ENCODE measurements at regions not wholly inside any gene's neighbourhood (a gene's known extent, or its start where the extent isn't known, plus 50 kb on each side); places are given as distances from the start of the nearest gene placed in this dataset.

- no peaks in the 10 kb centered on the region for H3K27me3 ChIP-seq (ENCODE audit: insufficient read depth, low read length)
- no peak overlapping the region for H3K4me3 ChIP-seq (ENCODE audit: insufficient read depth, low read length)
- no peaks in the 10 kb centered on the region for H3K9me3 ChIP-seq (ENCODE audit: low read depth, low read length)
- no peak overlapping the region for H3K27ac ChIP-seq (ENCODE audit: low read depth, low read length)
- DNase-seq (ENCODE audit: insufficient read length, low spot score, missing footprints): no peak
- H2AFZ ChIP-seq (ENCODE audit: low read length): no peak overlapping the region
- H3K4me1 ChIP-seq (ENCODE audit: insufficient read depth, low read length): no peaks in the 10 kb centered on the region
- TF ChIP-seq CTCF (IDR thresholded peaks at IDR 0.05; ENCODE audit: extremely low read depth, low read depth, low read length): no peak
- H3K4me2 ChIP-seq (ENCODE audit: insufficient read depth, low read length): no peak overlapping the region
- no peaks in the 10 kb centered on the region for H3K36me3 ChIP-seq (ENCODE audit: insufficient read depth, low read length)
- no peaks in the 10 kb centered on the region for H4K20me1 ChIP-seq (ENCODE audit: insufficient read depth, low read length)
- H3K79me2 ChIP-seq (ENCODE audit: insufficient read depth, low read length): no peaks in the 10 kb centered on the region
Observed at GRCh38 chr5:167020418-167020817, 1271.0 kb upstream of the WWC1 start.

- no peak overlapping the region for H2AFZ ChIP-seq (ENCODE audit: low read length)
- H3K36me3 ChIP-seq (ENCODE audit: insufficient read depth, low read length): no peaks in the 10 kb centered on the region
- H3K4me3 ChIP-seq (ENCODE audit: insufficient read depth, low read length): no peak overlapping the region
- no peaks in the 10 kb centered on the region for H3K9me3 ChIP-seq (ENCODE audit: low read depth, low read length)
- H3K27ac ChIP-seq (ENCODE audit: low read depth, low read length): no peak overlapping the region
- H4K20me1 ChIP-seq (ENCODE audit: insufficient read depth, low read length): no peaks in the 10 kb centered on the region
- DNase-seq (ENCODE audit: insufficient read length, low spot score, missing footprints): no peak
- no peaks in the 10 kb centered on the region for H3K27me3 ChIP-seq (ENCODE audit: insufficient read depth, low read length)
- H3K4me1 ChIP-seq (ENCODE audit: insufficient read depth, low read length): no peaks in the 10 kb centered on the region
- no peak overlapping the region for H3K4me2 ChIP-seq (ENCODE audit: insufficient read depth, low read length)
- H3K79me2 ChIP-seq (ENCODE audit: insufficient read depth, low read length): no peaks in the 10 kb centered on the region
- no peak for TF ChIP-seq CTCF (IDR thresholded peaks at IDR 0.05; ENCODE audit: extremely low read depth, low read depth, low read length)
Observed at GRCh38 chr5:167029488-167029887, 1262.0 kb upstream of the WWC1 start.

- Histone ChIP-seq H3K27ac (ENCODE audit: low read depth, low read length) (no peak overlapping the region), H3K4me1 (ENCODE audit: insufficient read depth, low read length) (no peaks in the 10 kb centered on the region), H4K20me1 (ENCODE audit: insufficient read depth, low read length) (no peaks in the 10 kb centered on the region), H3K4me3 (ENCODE audit: insufficient read depth, low read length) (no peak overlapping the region), H3K27me3 (ENCODE audit: insufficient read depth, low read length) (no peaks in the 10 kb centered on the region), H3K4me2 (ENCODE audit: insufficient read depth, low read length) (no peak overlapping the region), H3K79me2 (ENCODE audit: insufficient read depth, low read length) (no peaks in the 10 kb centered on the region), H3K9me3 (ENCODE audit: low read depth, low read length) (no peaks in the 10 kb centered on the region), H3K36me3 (ENCODE audit: insufficient read depth, low read length) (no peaks in the 10 kb centered on the region), H2AFZ (ENCODE audit: low read length) (no peak overlapping the region)
- peak; percentile 19 for DNase-seq (ENCODE audit: insufficient read length, low spot score, missing footprints)
- peak; percentile 37 for TF ChIP-seq CTCF (IDR thresholded peaks at IDR 0.05; ENCODE audit: extremely low read depth, low read depth, low read length)
Observed at GRCh38 chr5:167030500-167031120, 1260.8 kb upstream of the WWC1 start.

GRCh38 chr5:167036585-167036984, 1254.9 kb upstream of the WWC1 start:
- Histone ChIP-seq H3K9me3 (ENCODE audit: low read depth, low read length) (no peaks in the 10 kb centered on the region), H3K36me3 (ENCODE audit: insufficient read depth, low read length) (no peaks in the 10 kb centered on the region), H3K4me1 (ENCODE audit: insufficient read depth, low read length) (no peaks in the 10 kb centered on the region), H4K20me1 (ENCODE audit: insufficient read depth, low read length) (no peaks in the 10 kb centered on the region), H3K4me3 (ENCODE audit: insufficient read depth, low read length) (no peak overlapping the region), H3K27ac (ENCODE audit: low read depth, low read length) (no peak overlapping the region), H2AFZ (ENCODE audit: low read length) (no peak overlapping the region), H3K4me2 (ENCODE audit: insufficient read depth, low read length) (no peak overlapping the region), H3K27me3 (ENCODE audit: insufficient read depth, low read length) (no peaks in the 10 kb centered on the region), H3K79me2 (ENCODE audit: insufficient read depth, low read length) (no peaks in the 10 kb centered on the region)
- no peak for TF ChIP-seq CTCF (IDR thresholded peaks at IDR 0.05; ENCODE audit: extremely low read depth, low read depth, low read length)
- no peak for DNase-seq (ENCODE audit: insufficient read length, low spot score, missing footprints)
